Panc1 (cell line): ENCODE measurements at regions not wholly inside any gene's neighbourhood (a gene's known extent, or its start where the extent isn't known, plus 50 kb on each side); places are given as distances from the start of the nearest gene placed in this dataset.

Experiments used
- ATAC-seq: fragments of 200-7000 bp; cut with Tn5 transposase; 2 replicates; pipeline ENCODE4 v1.9.1; 2020; ENCODE audit warnings: mild to moderate bottlenecking, moderate library complexity
- BruUV-seq: library from RNA; stranded (reverse); fragments of 400-500 nt; replicated peaks from 2 replicates; lab custom pipeline; 2021; lab: Mats Ljungman, UMichigan
- CTCF ChIA-PET: fragments of 300-600 bp; sonication (Branson Sonifier 250); formaldehyde crosslinking; loops from one replicate; lab custom pipeline; 2022; ENCODE audit warnings: antibody characterized with exemption; lab: Charles Lee
- POLR2A ChIA-PET: fragments of 300-600 bp; sonication (Branson Sonifier 250); formaldehyde crosslinking; loops from one replicate; lab custom pipeline; 2022; ENCODE audit warnings: antibody characterized with exemption; lab: Charles Lee
- DNase-seq: peaks from one replicate; pipeline ENCODE4 v3.0.0-alpha.2; 2010; ENCODE audit warnings: low read depth, low spot score
- H3K27ac ChIP-seq: 2 replicates; pipeline ENCODE4 v1.5.1; 2011; ENCODE audit warnings: mild to moderate bottlenecking, low read length, inconsistent platforms
- H3K27me3 ChIP-seq: fragments of 200-500 bp; sonication (Bioruptor generic); 2 replicates; pipeline ENCODE4 v1.6.0; 2014; ENCODE audit warnings: low read length, inconsistent platforms; ENCODE audit not compliant: control insufficient read depth, insufficient read depth
- H3K36me3 ChIP-seq: fragments of 200-500 bp; sonication (Bioruptor generic); 2 replicates; pipeline ENCODE4 v1.5.1; 2014; ENCODE audit warnings: inconsistent platforms, mild to moderate bottlenecking, low read length, moderate library complexity; ENCODE audit not compliant: control insufficient read depth, insufficient read depth
- H3K4me1 ChIP-seq: 2 replicates; pipeline ENCODE4 v1.5.1; 2011; ENCODE audit warnings: inconsistent platforms, mild to moderate bottlenecking, low read length, moderate library complexity; ENCODE audit not compliant: control insufficient read depth, insufficient read depth
- H3K4me3 ChIP-seq, 2 experiments: 2 replicates each; pipeline ENCODE4 v1.5.1; 2011 to 2012; ENCODE audit warnings: low read depth in 2 of 2, low read length in 2 of 2, mild to moderate bottlenecking in 2 of 2, inconsistent platforms in 1 of 2, moderate library complexity in 1 of 2
- H3K9me3 ChIP-seq: fragments of 200-500 bp; sonication (Bioruptor generic); 2 replicates; pipeline ENCODE4 v1.5.1; 2014; ENCODE audit warnings: low read depth, mild to moderate bottlenecking, inconsistent platforms, low read length, moderate library complexity; ENCODE audit not compliant: control insufficient read depth, insufficient read depth
- POLR2AphosphoS5 ChIP-seq: IDR thresholded peaks from 2 replicates; pipeline ENCODE4 v1.6.1; 2012; ENCODE audit warnings: mild to moderate bottlenecking, low read depth, low read length, moderate library complexity
- SIN3A ChIP-seq: IDR thresholded peaks from 2 replicates; pipeline ENCODE4 v1.6.1; 2012; ENCODE audit warnings: low read depth, mild to moderate bottlenecking, low read length, moderate library complexity, borderline replicate concordance; ENCODE audit not compliant: insufficient read depth
- TCF7L2 ChIP-seq: IDR thresholded peaks from 2 replicates; pipeline ENCODE4 v1.6.1; 2011; ENCODE audit warnings: mild to moderate bottlenecking, low read depth, low read length, inconsistent platforms
- in situ Hi-C: cut with HindIII; loops from 2 replicates; pipeline ENCODE4 v1.10.0; 2016; ENCODE audit warnings: low sequenced_read_pairs, low pct_unique_long_range_greater_than_20kb
- intact Hi-C: fragments of 100-400 bp; cut with micrococcal nuclease; formaldehyde crosslinking; loops from one replicate; pipeline ENCODE4 v1.10.0; 2022; ENCODE audit not compliant: unreplicated experiment
- TF ChIP-seq, protein P1 (sequence below): fragments of 450-650 bp; IDR thresholded peaks from 2 replicates; pipeline ENCODE4 v1.5.1; 2017; ENCODE audit warnings: mild to moderate bottlenecking
- TF ChIP-seq, protein P2 (sequence below), 2 experiments: IDR thresholded peaks; 2 replicates each; pipeline ENCODE4 v1.6.1; 2011 to 2012; ENCODE audit warnings: low read depth in 2 of 2, control low read depth in 1 of 2, low read length in 1 of 2, mild to moderate bottlenecking in 1 of 2, moderate library complexity in 1 of 2; ENCODE audit not compliant: insufficient read depth in 1 of 2

DNA sequence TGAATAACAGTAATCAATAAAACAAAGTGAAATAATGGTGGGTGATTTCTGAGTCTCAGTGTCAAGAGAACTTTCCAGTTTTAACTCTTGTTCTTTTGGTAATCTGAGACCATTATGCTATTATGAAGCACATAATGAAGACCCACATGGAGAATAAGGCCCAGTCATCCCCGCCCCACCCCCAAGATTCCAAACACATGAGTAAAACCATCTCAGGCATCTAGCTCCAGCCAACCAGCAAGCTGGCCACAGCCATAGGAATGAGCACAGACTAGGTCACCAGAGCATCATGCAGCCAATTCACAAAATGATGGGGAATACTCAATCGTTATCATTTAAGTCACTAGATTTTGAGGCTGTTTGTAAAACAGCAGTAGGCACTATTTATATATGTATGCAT lies 1769.0 kb upstream of the PCDH20 start:
- no peaks in the 10 kb centered on the region for H3K27me3 ChIP-seq
- intact Hi-C loops = no loop called here
- no TSS peak for BruUV-seq
- no peaks in the 10 kb centered on the region for H3K4me1 ChIP-seq
- in situ Hi-C loops = no loop called here
- ATAC-seq = no peak
- no peak overlapping the region for H3K27ac ChIP-seq
- CTCF ChIA-PET = no interaction called here
- no peaks in the 10 kb centered on the region for H3K9me3 ChIP-seq
- no peak overlapping the region for H3K4me3 ChIP-seq
- TF ChIP-seq SIN3A (no peak), POLR2AphosphoS5 (no peak), TCF7L2 (no peak)
- TF ChIP-seq, protein P1, sequence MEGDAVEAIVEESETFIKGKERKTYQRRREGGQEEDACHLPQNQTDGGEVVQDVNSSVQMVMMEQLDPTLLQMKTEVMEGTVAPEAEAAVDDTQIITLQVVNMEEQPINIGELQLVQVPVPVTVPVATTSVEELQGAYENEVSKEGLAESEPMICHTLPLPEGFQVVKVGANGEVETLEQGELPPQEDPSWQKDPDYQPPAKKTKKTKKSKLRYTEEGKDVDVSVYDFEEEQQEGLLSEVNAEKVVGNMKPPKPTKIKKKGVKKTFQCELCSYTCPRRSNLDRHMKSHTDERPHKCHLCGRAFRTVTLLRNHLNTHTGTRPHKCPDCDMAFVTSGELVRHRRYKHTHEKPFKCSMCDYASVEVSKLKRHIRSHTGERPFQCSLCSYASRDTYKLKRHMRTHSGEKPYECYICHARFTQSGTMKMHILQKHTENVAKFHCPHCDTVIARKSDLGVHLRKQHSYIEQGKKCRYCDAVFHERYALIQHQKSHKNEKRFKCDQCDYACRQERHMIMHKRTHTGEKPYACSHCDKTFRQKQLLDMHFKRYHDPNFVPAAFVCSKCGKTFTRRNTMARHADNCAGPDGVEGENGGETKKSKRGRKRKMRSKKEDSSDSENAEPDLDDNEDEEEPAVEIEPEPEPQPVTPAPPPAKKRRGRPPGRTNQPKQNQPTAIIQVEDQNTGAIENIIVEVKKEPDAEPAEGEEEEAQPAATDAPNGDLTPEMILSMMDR = no peak
- TF ChIP-seq, protein P2, sequence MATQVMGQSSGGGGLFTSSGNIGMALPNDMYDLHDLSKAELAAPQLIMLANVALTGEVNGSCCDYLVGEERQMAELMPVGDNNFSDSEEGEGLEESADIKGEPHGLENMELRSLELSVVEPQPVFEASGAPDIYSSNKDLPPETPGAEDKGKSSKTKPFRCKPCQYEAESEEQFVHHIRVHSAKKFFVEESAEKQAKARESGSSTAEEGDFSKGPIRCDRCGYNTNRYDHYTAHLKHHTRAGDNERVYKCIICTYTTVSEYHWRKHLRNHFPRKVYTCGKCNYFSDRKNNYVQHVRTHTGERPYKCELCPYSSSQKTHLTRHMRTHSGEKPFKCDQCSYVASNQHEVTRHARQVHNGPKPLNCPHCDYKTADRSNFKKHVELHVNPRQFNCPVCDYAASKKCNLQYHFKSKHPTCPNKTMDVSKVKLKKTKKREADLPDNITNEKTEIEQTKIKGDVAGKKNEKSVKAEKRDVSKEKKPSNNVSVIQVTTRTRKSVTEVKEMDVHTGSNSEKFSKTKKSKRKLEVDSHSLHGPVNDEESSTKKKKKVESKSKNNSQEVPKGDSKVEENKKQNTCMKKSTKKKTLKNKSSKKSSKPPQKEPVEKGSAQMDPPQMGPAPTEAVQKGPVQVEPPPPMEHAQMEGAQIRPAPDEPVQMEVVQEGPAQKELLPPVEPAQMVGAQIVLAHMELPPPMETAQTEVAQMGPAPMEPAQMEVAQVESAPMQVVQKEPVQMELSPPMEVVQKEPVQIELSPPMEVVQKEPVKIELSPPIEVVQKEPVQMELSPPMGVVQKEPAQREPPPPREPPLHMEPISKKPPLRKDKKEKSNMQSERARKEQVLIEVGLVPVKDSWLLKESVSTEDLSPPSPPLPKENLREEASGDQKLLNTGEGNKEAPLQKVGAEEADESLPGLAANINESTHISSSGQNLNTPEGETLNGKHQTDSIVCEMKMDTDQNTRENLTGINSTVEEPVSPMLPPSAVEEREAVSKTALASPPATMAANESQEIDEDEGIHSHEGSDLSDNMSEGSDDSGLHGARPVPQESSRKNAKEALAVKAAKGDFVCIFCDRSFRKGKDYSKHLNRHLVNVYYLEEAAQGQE (IDR thresholded peaks at IDR 0.05; ENCODE audit: insufficient read depth in 1 of 2, low read depth in 2 of 2, low read length in 1 of 2) = no peak
- POLR2A ChIA-PET = no interaction called here
- H3K36me3 ChIP-seq = no peaks in the 10 kb centered on the region
- DNase-seq = no peak

DNA sequence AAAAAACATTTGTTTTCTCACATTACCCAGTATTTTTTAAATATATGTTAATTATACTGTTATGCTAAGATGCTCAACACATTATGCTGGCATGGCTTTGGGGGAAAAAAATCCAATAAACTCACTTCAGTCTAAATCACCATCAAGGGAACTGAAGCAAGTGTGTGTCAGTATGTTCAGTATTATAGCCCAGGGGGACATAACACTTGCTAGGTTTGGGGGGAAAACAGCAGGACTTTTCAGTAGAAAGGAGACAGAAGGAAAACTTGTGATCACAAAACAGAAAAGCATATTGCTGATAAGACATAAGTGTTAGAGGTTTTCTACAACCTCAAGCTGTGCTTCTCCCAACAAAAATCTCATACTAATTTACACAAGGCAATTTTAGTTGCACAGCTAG lies 1759.9 kb upstream of the PCDH20 start:
- in situ Hi-C loops = no loop called here
- CTCF ChIA-PET = no interaction called here
- ATAC-seq = no peak

More for the DNA sequence above, 1759.9 kb upstream of the PCDH20 start:
- Histone ChIP-seq H3K4me3 (no peak overlapping the region), H3K27me3 (no peaks in the 10 kb centered on the region), H3K27ac (no peak overlapping the region), H3K36me3 (no peaks in the 10 kb centered on the region), H3K9me3 (no peaks in the 10 kb centered on the region), H3K4me1 (no peaks in the 10 kb centered on the region)
- TF ChIP-seq POLR2AphosphoS5 = no peak
- no peak for TF ChIP-seq TCF7L2
- TF ChIP-seq, protein P1 = no peak
- TF ChIP-seq, protein P2 (IDR thresholded peaks at IDR 0.05; ENCODE audit: insufficient read depth in 1 of 2, low read depth in 2 of 2, low read length in 1 of 2) = no peak
- TF ChIP-seq SIN3A = no peak
- POLR2A ChIA-PET = no interaction called here
- BruUV-seq = no TSS peak
- no peak for DNase-seq
- intact Hi-C loops = no loop called here
